ENCODE measurements at regions not wholly inside any gene's neighbourhood (a gene's known extent, or its start where the extent isn't known, plus 50 kb on each side); places are given as distances from the start of the nearest gene placed in this dataset.

DNA sequence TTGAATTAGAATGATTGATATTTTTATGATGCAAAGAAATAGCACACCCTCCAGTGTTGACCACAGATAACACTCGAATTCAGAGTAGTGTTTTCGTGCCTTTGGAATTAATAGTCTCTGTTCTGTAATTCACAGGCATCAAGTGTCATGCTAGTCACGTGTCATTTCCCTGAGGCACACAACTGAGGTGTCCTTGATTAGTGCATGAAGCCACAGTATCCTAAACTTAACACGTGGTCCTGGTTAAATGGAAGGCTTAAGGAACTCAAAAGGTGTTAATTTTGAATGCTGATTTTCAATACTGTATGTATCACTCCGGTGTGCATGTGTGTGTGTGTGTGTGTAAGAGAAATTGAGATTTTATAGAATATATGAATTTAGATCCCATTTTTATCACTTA lies 625.6 kb downstream of the TMEM114 start:
- Histone ChIP-seq H3K27ac (no peak overlapping the region), H3K36me3 (no peaks in the 10 kb centered on the region), H3K4me1 (ENCODE audit: insufficient read depth) (no peaks in the 10 kb centered on the region), H3K27me3 (no peaks in the 10 kb centered on the region), H3K4me3 (no peak overlapping the region), H3K9me3 (no peaks in the 10 kb centered on the region)
- DNase-seq, result no peak
- TF ChIP-seq POLR2A (IDR thresholded peaks at IDR 0.05), result no peak
- intact Hi-C loops (cut with DNase I), result no loop called here
- 39 to 47% (median 41%) methylated on average over 5 of the region's 5 CpGs for whole genome bisulfite sequencing, 3 donors

DNA sequence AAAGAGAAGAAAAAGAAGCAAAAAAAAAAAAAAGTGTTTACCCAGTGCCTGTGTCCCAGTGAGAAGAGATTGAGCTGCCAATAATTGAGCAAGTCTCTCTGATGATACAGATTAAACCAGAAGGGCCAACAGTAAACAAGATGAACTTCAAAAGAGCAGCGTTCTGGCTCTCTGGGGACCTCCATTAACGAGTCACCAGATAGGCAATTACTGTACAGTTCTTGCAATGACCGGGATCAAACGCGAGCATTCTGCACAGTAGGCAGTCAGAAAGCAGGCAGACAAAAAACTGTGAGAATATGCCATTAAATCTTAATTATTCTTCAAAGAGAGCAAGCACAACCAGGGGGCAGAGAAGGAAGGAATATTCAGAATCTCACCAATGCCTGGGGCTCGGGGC lies 626.1 kb downstream of the TMEM114 start:
- intact Hi-C loops (cut with DNase I), result no loop called here
- no peak for TF ChIP-seq EP300 (IDR thresholded peaks at IDR 0.05)
- no peaks in the 10 kb centered on the region for H3K4me1 ChIP-seq (ENCODE audit: insufficient read depth)
- no peaks in the 10 kb centered on the region for H3K9me3 ChIP-seq
- H3K27ac ChIP-seq, result no peak overlapping the region
- 60 to 65% (median 64%) methylated on average over 6 of the region's 6 CpGs for WGBS, 3 donors
- H3K27me3 ChIP-seq, result no peaks in the 10 kb centered on the region
- no peak overlapping the region for H3K4me3 ChIP-seq
- no peak for DNase-seq
- H3K36me3 ChIP-seq, result no peaks in the 10 kb centered on the region

DNA sequence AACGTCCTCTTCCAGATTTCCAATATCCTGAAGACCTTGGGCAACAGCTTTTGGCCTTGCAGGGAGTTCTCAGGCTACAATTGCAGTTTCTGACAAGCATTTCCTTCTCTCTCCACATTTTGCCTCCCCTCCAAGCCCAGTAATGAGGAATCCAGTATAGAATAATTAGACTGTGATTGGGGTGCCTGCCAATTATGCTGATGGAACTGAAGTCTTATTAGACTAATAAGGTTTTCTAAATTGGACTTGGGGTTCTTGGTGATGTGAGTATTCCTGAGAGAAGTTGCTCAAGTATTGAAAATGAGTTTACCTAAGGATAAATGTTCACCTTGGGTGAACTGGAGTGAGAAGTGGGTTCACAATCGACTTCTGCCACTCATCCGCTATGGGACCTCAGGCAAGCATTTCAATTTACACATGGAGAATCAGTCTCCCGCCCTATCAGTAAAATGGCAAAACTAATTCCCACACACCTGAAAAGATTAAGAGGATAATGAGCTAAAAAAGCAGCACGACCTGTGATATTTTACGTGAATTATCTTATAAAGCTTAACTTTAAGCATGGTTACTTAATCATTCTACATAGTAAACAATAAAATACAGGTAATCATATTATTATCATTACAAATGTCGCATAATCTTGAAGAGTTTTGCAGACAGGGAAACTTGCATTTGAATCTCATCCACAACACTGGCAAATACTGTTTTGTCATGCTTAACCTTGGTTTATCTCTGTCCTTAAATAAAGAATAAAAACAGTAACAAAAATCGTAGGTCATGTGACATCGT lies 628.0 kb downstream of the TMEM114 start:
- 65 to 76% (median 66%) methylated on average over 9 of the region's 9 CpGs for WGBS, 3 donors
- no peaks in the 10 kb centered on the region for H3K9me3 ChIP-seq
- DNase-seq, result no peak
- no peaks in the 10 kb centered on the region for H3K27me3 ChIP-seq
- intact Hi-C loops (cut with DNase I), result no loop called here
- no peak overlapping the region for H3K4me3 ChIP-seq
- no peak overlapping the region for H3K27ac ChIP-seq
- no peaks in the 10 kb centered on the region for H3K4me1 ChIP-seq (ENCODE audit: insufficient read depth)
- H3K36me3 ChIP-seq, result no peaks in the 10 kb centered on the region
- TF ChIP-seq POLR2A (IDR thresholded peaks at IDR 0.05) (no peak), EP300 (IDR thresholded peaks at IDR 0.05) (no peak)
- TF ChIP-seq, protein P1, sequence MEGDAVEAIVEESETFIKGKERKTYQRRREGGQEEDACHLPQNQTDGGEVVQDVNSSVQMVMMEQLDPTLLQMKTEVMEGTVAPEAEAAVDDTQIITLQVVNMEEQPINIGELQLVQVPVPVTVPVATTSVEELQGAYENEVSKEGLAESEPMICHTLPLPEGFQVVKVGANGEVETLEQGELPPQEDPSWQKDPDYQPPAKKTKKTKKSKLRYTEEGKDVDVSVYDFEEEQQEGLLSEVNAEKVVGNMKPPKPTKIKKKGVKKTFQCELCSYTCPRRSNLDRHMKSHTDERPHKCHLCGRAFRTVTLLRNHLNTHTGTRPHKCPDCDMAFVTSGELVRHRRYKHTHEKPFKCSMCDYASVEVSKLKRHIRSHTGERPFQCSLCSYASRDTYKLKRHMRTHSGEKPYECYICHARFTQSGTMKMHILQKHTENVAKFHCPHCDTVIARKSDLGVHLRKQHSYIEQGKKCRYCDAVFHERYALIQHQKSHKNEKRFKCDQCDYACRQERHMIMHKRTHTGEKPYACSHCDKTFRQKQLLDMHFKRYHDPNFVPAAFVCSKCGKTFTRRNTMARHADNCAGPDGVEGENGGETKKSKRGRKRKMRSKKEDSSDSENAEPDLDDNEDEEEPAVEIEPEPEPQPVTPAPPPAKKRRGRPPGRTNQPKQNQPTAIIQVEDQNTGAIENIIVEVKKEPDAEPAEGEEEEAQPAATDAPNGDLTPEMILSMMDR (IDR thresholded peaks at IDR 0.05), result no peak

DNA sequence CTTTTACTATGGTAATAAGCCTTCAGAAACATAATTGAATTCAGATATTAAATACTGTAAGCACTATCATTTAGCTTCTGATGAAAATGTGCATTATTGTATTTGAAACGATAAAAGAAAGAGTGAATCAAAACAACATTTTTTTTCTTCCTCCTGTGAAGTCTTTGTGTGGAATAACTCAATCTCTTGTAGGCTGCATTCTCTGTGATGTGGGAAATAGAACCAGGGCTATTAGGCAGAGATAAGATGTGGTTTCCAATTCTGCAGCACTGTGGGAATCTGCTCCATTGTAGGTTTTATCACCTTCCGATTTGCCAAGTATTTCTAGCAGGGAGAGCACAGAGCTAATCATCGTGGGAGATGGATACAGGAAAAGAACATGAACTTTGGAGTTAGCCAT lies 624.5 kb downstream of the RBFOX1 start:
- Histone ChIP-seq H3K27me3 (no peaks in the 10 kb centered on the region), H3K4me1 (ENCODE audit: insufficient read depth) (no peaks in the 10 kb centered on the region), H3K36me3 (no peaks in the 10 kb centered on the region), H3K4me3 (no peak overlapping the region), H3K9me3 (no peaks in the 10 kb centered on the region), H3K27ac (no peak overlapping the region)
- no peak for DNase-seq
- intact Hi-C loops (cut with DNase I), result no loop called here
- TF ChIP-seq POLR2A (IDR thresholded peaks at IDR 0.05) (no peak), EP300 (IDR thresholded peaks at IDR 0.05) (no peak)
- TF ChIP-seq, protein P1 (IDR thresholded peaks at IDR 0.05), result no peak
- 64 to 73% (median 67%) methylated on average over 3 of the region's 3 CpGs for WGBS, 3 donors

DNA sequence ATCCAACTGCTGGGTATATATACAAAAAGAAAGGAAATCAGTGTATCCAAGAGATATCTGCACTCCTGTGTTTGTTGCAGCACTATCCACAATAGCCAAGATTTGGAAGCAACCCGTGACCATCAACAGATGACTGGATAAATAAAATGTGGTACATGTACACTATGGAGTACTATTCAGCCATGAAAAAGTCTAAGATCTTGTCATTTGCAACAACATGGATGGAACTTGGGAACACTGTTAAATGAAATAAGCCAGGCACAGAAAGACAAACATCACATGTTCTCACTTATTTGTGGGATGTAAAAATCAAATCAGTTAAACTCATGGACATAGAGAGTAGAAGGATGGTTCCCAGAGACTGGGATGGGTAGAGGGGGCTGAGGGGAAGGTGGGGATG lies 620.7 kb downstream of the RBFOX1 start:
- DNase-seq, result no peak
- intact Hi-C loops (cut with DNase I), result no loop called here
- H3K4me1 ChIP-seq (ENCODE audit: insufficient read depth), result no peaks in the 10 kb centered on the region
- no peaks in the 10 kb centered on the region for H3K9me3 ChIP-seq
- H3K36me3 ChIP-seq, result no peaks in the 10 kb centered on the region
- WGBS, 3 donors, result 55 to 79% (median 67%) methylated on average over 1 of the region's 1 CpG
- H3K4me3 ChIP-seq, result no peak overlapping the region
- H3K27me3 ChIP-seq, result no peaks in the 10 kb centered on the region
- no peak overlapping the region for H3K27ac ChIP-seq
- no peak for TF ChIP-seq POLR2A (IDR thresholded peaks at IDR 0.05)

DNA sequence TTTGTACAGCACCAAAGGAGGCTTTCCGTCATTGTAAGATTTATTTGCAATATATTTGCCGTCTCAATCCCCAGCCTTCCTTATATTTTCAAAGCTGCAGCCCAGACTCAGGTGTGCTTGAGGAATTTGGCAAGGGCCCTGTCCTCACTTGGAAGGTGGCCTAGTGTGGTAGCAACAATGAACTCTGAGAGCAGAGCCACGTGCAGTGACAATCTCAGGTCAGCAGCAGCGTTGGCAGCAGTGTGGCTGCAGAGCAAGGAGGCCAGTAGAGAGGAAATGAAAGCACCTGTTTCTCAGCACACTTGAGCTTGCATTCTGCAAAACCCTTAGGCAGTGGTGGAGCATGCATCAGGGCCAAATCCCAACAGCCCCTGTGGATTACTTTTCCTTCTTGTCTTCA lies 613.5 kb downstream of the RBFOX1 start:
- intact Hi-C loops (cut with DNase I), result no loop called here
- TF ChIP-seq, protein P1 (IDR thresholded peaks at IDR 0.05), result no peak
- TF ChIP-seq EP300 (IDR thresholded peaks at IDR 0.05) (no peak), POLR2A (IDR thresholded peaks at IDR 0.05) (no peak)
- Histone ChIP-seq H3K9me3 (no peaks in the 10 kb centered on the region), H3K4me3 (no peak overlapping the region), H3K36me3 (no peaks in the 10 kb centered on the region), H3K4me1 (ENCODE audit: insufficient read depth) (no peaks in the 10 kb centered on the region), H3K27me3 (no peaks in the 10 kb centered on the region), H3K27ac (no peak overlapping the region)
- WGBS, 3 donors, result 47 to 52% (median 50%) methylated on average over 4 of the region's 4 CpGs
- DNase-seq, result no peak

Measured in ovary (tissue), 7 donors.